ENCODE measurements at regions not wholly inside any gene's neighbourhood (a gene's known extent, or its start where the extent isn't known, plus 50 kb on each side); places are given as distances from the start of the nearest gene placed in this dataset.

DNA sequence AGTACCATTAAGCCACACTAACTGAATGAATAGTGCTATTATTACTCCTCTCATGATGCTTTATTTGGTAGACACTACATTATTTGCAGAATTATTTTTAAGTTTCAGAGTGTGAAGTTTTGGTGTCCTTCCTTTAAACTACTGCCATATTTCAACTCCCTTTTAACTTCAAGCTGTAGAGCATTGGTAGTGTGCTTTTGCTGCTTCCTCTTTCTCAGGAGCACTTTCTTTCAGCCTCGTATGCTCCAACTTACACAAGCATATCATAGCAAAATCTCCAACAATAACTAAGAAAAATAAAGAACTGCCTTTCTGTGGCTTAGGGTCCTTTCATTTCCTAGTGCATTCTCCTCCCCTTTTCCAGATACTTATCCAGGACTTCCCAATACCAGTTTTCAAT, 476.4 kb upstream of the AGTR1 start:
- DNase-seq (ENCODE audit: low spot score): no peak

DNA sequence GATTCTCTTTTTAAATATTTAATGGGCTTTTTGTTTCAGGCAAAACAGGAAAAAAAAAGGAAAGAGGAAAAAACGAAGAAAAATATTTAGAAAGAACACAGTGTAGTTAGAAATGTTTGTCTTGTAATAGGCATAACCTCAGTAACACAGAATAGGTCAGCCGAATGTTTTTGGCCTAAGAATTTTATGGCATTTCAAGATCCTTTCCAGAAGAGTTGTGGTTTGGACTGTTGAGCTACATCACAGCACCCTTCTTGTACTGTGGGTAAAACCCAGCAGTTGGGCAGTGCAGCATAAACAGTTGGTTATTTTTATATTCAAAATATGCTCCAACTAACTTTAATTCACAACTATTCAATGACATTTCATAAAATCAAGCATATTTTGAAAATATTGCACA, 474.4 kb upstream of the AGTR1 start:
- no peak for DNase-seq (ENCODE audit: low spot score)

DNA sequence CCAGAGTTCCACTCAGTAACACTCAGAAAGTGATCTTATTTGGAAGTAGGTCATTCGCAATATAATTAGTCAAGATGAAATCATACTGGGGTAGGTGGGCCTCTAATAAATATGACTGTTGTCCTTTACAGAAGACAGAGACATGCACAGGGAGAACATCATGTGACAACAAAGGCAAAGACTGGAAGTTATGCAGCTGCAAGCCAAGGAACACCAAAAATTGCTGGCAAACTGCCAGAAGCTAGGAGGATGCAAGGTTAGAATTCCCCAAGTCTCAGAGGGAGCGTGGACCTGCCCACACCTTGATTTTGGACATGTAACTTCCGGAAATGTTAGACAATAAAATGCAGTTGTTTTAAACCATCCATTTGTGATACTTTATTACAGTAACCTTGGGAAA, 471.5 kb upstream of the AGTR1 start:
- no peak for DNase-seq (ENCODE audit: low spot score)

DNA sequence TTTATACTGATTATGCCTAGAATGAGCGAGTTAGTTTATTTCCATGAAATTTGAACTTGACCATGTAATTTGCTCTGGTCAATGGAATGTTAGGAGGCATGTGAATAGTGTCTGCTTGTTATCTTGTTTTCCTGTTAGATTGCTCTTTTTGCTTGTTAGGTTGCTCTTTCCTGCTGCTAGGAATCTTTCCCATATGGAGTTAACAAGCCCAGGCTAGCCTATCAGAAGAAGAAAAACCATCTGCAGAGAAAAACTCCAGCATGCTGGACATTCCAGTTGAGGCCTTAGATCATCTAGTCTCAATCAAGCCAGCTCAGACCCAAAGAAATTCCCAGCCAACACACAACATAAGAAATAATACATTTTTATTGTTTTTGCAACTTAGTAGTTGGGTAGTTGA, 470.2 kb upstream of the AGTR1 start:
- no peak for DNase-seq (ENCODE audit: low spot score)

GRCh38 chr3:148229107-148229506, 468.6 kb upstream of the AGTR1 start:
- no peak for DNase-seq (ENCODE audit: low spot score)

GRCh38 chr3:148230473-148230872, 467.2 kb upstream of the AGTR1 start:
- DNase-seq (ENCODE audit: low spot score): no peak

GRCh38 chr3:148232389-148232788, 465.3 kb upstream of the AGTR1 start:
- DNase-seq (ENCODE audit: low spot score): no peak

- DNase-seq (ENCODE audit: low spot score): peak; percentile 67
Measured at GRCh38 chr3:148233403-148233802, 464.3 kb upstream of the AGTR1 start.

DNA sequence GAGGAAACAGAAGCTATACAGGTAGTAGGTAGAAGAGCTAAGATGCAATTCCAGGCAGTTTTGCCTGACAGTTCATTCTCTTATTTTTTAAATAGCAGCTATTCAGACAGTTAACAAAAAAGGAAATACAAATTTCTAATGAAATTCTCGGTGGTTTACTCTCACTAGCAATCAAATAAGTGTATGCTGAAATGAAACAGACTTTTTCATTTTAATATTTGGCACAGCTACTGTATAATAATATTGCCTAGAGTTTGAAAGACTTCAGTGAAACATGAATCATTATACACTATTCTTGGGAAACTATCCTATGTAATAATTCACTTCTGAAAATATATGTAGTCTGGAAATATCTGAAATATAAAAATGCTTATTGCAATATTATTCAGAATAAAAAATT, 463.2 kb upstream of the AGTR1 start:
- no peak for DNase-seq (ENCODE audit: low spot score)

DNA sequence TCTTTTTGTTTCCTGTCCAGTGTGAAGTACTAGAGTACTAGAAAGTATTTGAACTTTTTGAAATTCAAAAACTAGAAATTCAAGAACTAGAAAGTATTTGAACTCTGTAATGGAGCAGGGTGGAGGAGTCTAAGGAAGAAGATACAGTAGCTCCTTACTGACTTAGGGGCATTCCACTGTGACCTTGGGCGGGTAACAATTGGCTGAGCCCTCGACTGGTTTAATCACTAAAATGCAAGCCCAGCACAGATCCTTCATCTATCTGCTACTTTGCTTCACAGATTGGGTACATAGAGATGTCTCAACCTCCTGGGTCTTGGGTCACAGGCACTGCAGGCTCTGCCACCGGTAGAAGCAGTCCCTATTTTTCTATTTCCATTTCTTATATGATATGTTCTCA, 462.1 kb upstream of the AGTR1 start:
- DNase-seq (ENCODE audit: low spot score): no peak

GRCh38 chr3:148238421-148238821, 459.3 kb upstream of the AGTR1 start:
- DNase-seq (ENCODE audit: low spot score): no peak

DNA sequence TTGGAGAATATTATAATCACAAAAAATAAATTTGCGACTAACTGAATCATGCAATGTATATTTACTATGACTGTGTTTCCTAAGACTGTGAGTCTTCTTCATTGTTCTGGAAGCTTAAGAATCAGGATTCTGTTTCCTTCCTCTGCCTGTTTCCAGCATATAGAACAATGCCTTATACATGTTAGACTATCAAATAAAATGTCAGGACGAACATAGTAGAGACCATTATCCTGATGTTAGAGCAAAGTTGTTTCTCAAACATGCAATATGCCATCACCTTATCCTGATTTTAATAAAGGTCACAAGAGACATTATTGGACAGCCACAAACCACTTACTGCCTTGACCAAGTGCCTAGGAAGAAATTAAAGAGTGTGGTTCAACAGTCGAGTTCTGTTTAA, 457.4 kb upstream of the AGTR1 start:
- DNase-seq (ENCODE audit: low spot score): no peak

DNA sequence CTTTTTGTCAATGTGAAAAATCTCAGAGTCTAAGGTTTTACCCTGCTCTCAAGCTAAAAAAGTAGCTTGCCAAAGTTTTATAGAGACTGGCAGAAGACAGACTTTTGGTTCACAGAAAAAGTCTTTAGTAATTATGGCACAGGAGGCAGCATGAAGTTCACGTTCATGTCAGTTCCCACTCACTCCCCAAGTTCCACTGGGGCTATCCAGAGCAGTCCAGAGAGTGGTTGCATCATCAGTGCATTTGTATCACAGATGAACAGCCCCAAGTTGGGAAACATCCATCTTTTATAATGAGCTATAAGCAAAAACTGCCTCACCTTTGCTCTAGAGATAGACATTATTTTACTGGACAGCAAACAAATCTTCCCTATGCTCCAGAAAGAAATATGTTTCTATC, 454.1 kb upstream of the AGTR1 start:
- no peak for DNase-seq (ENCODE audit: low spot score)

- no peak for DNase-seq (ENCODE audit: low spot score)
Measured at GRCh38 chr3:148246291-148246923, 451.3 kb upstream of the AGTR1 start.

GRCh38 chr3:148253713-148254112, 444.0 kb upstream of the AGTR1 start:
- DNase-seq (ENCODE audit: low spot score): no peak

GRCh38 chr3:148254402-148254801, 443.3 kb upstream of the AGTR1 start:
- no peak for DNase-seq (ENCODE audit: low spot score)

- DNase-seq (ENCODE audit: low spot score): no peak
Measured at GRCh38 chr3:148255981-148256969, 441.4 kb upstream of the AGTR1 start.

DNA sequence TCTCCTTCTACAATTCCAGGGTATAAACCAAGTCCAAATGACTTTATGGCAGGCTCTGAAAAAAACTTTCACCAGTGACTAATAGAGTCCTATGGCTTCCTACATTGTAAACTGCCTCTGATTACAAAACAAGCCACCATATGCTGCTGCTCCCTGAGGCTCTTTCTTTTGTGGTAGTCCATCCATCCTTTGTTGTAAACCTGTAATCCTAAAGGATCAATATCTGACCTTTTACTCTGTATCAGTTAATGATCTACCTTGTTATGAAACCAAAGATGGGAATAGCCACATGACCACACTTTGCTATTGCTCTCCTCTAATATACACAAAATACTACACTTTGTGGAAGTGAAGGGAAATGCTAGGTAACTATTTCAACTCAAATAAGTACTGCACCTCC, 434.7 kb upstream of the AGTR1 start:
- DNase-seq (ENCODE audit: low spot score): no peak

- DNase-seq (ENCODE audit: low spot score): no peak
Measured at GRCh38 chr3:148265841-148266240, 431.9 kb upstream of the AGTR1 start.

DNA sequence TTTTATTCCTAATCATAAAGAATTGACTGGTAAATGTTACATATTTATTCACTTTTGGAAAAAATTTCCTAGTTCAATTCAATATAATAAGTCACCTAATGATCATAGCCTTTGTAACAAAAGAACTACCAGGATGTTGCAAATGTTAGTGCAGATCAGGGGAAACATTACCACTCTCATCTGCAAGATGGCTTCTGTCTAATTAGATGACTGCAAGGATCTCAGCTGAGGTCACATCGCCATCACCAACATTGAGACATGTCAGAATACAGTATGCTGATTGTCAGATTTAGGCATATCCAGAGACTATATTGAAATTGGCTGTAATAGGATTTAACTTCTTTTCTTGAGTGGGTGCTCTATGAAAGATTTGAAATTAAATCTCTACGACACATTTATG, 431.4 kb upstream of the AGTR1 start:
- no peak for DNase-seq (ENCODE audit: low spot score)

DNA sequence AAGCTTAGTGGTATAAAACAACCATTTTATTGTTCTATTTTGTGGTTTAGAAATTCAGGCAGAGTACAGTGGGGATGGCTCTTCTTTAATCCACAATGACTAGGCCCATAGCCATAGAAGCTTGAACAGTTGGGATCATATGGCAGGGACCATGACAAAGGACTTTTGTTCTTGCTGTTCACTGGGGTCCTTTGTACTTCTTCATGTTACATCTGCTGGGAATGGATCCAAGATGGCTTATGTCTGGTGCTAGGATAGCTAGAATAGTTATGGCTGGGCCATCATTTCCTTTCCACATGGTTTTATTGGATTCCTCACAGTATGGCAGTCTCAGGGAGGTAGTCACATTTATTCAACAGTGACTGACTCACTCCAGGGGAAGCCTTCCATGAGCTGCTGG, 427.9 kb upstream of the AGTR1 start:
- peak; percentile 1 for DNase-seq (ENCODE audit: low spot score)

DNA sequence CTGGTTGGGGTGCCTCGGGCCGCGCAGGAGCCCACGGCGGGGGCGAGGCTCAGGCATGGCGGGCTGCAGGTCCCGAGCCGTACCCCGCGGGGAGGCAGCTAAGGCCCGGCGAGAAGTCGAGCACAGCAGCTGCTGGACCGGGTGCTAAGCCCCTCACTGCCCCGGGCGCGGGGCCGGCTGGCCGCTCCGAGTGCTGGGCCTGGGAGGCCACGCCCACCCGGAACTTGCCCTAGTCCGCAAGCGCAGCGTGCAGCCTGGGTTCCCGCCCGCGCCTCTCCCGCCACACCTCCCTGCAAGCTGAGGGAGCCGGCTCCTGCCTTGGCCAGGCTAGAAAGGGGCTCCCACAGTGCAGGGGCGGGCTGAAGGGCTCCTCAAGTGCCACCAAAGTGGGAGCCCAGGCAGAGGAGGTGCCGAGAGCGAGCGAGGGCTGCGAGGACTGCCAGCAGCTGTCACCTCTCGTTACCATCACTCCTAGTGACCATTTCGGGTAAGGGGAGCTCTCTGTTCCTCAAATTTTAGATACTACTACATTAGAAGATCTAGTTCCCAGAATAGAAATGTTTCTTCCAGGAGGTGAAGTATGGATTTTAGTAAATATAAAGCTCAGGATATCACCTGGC, 417.0 kb upstream of the AGTR1 start:
- DNase-seq (ENCODE audit: low spot score): no peak

DNA sequence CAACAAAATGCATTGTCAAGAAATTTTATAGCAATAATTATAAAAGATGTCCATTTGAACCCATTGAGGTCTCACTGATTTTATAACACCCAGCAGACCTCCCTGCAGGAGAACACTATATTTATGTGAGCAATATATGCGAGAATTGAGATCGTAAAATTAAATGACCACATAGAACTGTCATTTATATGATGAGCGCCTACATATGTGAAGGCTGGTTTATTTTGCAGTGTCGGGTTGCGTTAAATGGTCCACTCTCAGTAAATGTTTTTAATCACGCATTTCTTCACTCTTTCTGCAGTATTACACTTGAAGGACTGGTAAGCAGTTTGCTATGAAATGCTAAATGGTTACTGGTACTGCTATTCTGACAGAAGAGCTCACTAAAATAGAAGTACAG, 408.5 kb upstream of the AGTR1 start:
- DNase-seq (ENCODE audit: low spot score): no peak

All from A172 (cell line).